Ishikawa (cell line): ENCODE measurements at regions not wholly inside any gene's neighbourhood (a gene's known extent, or its start where the extent isn't known, plus 50 kb on each side); places are given as distances from the start of the nearest gene placed in this dataset.

Source experiments
- CEBPB ChIP-seq: IDR thresholded peaks from 2 replicates; pipeline ENCODE4 v1.6.1; 2012
- CREB1 ChIP-seq: IDR thresholded peaks from 2 replicates; pipeline ENCODE4 v1.6.1; 2012; ENCODE audit warnings: low read depth
- EGR1 ChIP-seq: IDR thresholded peaks from 2 replicates; pipeline ENCODE4 v1.6.1; 2012
- EP300 ChIP-seq: IDR thresholded peaks from 2 replicates; pipeline ENCODE4 v1.6.1; 2012; ENCODE audit warnings: borderline replicate concordance
- FOXM1 ChIP-seq: IDR thresholded peaks from 2 replicates; pipeline ENCODE4 v1.6.1; 2012; ENCODE audit warnings: low read depth, borderline replicate concordance
- NFIC ChIP-seq: IDR thresholded peaks from 2 replicates; pipeline ENCODE4 v1.6.1; 2012
- RAD21 ChIP-seq: IDR thresholded peaks from 2 replicates; pipeline ENCODE4 v1.6.1; 2012; ENCODE audit warnings: low read depth
- TAF1 ChIP-seq: IDR thresholded peaks from 2 replicates; pipeline ENCODE4 v1.6.1; 2012; ENCODE audit warnings: low read depth, mild to moderate bottlenecking
- TCF12 ChIP-seq: IDR thresholded peaks from 2 replicates; pipeline ENCODE4 v1.6.1; 2012; ENCODE audit warnings: low read depth
- TEAD4 ChIP-seq: IDR thresholded peaks from 2 replicates; pipeline ENCODE4 v1.6.1; 2012
- YY1 ChIP-seq: IDR thresholded peaks from 2 replicates; pipeline ENCODE4 v1.6.1; 2012; ENCODE audit warnings: low read depth
- ZBTB7A ChIP-seq: IDR thresholded peaks from 2 replicates; pipeline ENCODE4 v1.6.1; 2012; ENCODE audit warnings: low read depth
- TF ChIP-seq, protein P1 (sequence below): IDR thresholded peaks from 2 replicates; pipeline ENCODE4 v1.6.1; 2012
- TF ChIP-seq, protein P2 (sequence below): IDR thresholded peaks from 2 replicates; pipeline ENCODE4 v1.6.1; 2012
- TF ChIP-seq, protein P3 (sequence below): IDR thresholded peaks from 2 replicates; pipeline ENCODE4 v1.6.1; 2012; ENCODE audit warnings: low read depth, mild to moderate bottlenecking

DNA sequence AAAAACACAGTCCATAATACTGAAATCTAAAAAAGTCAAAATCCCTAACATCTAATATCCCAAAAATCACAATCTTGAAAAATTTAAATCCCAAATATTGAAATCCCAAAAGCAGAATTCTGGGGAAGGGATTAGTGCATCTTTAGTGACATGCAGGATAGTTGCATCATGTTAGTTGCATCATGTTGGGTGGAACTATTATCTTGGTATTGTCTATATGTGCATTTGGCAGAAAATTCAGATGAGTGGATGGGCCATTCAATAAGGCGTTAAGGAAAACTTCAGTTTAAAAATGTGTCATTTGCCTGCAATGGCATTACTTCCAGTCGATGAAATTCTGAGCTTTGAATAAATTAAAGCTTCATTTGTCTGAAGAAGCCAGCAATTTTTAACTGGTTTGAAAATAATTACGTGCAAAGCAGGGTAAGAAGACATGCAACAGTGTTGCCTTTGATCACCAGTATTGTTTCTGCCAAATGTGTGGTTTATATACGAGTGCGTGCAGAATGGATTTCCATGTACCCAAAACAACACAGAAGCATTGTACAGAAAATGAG lies 221.4 kb upstream of the NFE2L3 start:
- TF ChIP-seq TCF12 (no peak), FOXM1 (no peak), NFIC (no peak), CEBPB (no peak), TAF1 (no peak)
- TF ChIP-seq, protein P1, sequence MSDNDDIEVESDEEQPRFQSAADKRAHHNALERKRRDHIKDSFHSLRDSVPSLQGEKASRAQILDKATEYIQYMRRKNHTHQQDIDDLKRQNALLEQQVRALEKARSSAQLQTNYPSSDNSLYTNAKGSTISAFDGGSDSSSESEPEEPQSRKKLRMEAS = no peak

DNA sequence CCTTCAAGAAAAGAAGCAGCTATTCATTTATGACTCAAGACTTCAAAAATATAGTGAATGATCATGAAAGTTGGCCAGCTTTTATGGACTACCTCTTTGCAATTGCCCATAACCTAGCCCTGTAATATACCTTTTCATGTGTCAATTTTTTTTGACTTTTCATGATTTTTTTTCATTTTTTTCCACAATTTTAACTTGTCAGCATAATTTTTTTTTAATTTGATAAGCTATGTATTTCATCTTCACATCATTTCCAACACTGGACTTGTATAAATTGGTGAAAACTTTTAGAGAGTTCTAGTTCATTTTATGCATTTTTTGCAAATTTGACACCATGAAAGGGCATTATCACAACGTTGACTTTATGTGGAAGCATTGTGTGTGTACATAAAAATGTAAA lies 220.8 kb upstream of the NFE2L3 start:
- TF ChIP-seq, protein P2, sequence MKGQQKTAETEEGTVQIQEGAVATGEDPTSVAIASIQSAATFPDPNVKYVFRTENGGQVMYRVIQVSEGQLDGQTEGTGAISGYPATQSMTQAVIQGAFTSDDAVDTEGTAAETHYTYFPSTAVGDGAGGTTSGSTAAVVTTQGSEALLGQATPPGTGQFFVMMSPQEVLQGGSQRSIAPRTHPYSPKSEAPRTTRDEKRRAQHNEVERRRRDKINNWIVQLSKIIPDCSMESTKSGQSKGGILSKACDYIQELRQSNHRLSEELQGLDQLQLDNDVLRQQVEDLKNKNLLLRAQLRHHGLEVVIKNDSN = no peak
- TF ChIP-seq EP300 (no peak), CREB1 (no peak), TCF12 (no peak), FOXM1 (no peak), CEBPB (no peak), TAF1 (no peak), YY1 (no peak)
- TF ChIP-seq, protein P1 = no peak

DNA sequence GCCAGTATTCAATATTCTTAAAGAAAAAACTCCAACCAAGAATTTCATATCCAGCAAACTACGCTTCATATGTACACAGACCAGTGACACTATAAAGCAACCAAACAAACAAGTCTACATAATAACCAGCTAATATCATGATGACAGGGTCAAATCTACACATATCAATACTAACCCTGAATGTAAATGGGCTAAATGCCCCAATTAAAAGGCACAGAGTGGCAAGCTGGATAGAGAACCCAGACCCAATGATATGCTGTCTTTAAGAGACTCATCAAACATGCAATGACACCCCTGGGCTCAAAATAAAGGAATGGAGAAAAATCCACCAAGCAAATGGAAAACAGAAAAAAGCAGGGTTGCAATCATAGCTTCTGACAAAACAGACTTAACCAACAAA lies 218.1 kb upstream of the NFE2L3 start:
- TF ChIP-seq, protein P2 = no peak
- no peak for TF ChIP-seq ZBTB7A

DNA sequence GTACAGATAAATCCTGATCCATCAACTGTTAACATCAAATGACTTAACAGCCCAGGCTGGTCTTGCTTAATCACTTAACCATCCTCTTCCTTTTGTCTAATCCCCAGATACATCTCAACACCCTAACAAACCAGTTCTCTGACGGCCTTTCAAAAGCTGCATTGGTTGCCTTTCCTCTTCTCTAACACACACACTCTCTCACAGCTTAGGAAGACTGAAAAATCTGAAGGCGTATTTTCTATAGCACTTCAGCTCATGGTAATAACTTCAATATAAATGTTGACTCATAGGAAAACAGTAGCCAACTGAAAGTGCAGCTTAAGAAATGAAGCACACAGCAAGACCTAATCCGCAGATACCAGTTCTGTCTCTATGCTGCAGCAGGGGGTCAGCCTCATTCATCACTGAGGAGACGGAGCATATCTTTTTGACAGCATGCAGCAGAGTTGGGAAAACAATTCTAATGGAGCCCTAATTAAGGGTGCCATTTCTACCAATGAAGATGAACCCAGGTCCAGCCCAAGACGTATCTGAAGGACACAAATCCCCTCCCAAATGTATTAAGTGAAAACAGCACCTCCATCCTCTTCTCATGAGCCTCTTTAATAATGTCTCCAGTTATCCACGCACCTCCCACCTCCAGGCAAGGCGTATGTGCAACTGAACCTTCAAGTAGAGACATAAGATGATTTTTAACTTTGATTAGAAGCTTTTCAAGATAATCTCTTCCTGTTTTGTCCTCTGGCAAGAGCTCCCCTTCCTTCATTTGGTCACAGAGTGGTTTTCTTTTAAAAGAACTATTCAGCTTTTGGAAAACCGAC lies 211.7 kb upstream of the NFE2L3 start:
- TF ChIP-seq CEBPB (no peak), TCF12 (no peak), NFIC (no peak), EGR1 (no peak), TAF1 (no peak), TEAD4 (no peak), CREB1 (no peak), FOXM1 (no peak), YY1 (no peak), ZBTB7A (no peak), RAD21 (no peak)
- TF ChIP-seq, protein P1 = no peak
- TF ChIP-seq, protein P2 = no peak

DNA sequence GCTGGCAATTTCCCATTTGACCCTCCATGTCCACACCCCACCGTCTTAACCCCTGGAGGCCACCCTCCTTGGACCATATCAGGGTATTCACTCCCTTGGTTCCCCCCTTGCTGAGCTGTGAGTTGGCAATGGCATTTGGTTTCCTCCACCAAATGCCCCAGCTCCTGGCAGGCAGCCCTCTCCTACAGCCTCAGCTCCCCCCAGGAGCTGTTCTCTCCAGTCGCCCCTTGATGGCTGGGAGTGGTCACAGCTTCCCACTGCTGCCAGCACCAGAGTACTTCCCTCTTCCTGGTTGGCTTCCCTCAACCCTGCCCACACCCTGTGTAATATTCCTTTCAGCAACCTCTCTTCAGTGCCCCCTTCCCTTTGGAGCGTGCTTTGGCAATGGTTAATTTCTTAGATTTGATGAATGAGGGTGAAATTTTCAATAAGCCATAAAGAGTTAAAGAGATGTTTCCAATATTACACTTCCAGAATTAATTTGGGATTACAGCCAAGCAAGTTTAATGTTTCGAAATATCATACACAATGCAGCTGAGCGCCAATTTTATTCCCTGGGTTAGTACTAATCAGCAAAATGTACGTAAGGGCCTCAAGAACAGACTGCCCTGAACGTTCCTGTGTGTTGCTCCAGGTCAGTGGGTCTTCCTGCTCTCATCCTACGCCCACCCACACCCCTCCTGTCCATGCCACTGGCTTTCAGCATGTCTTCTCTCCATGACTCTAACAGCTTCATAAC lies 207.1 kb upstream of the NFE2L3 start:
- TF ChIP-seq, protein P2 = no peak
- no peak for TF ChIP-seq TAF1

DNA sequence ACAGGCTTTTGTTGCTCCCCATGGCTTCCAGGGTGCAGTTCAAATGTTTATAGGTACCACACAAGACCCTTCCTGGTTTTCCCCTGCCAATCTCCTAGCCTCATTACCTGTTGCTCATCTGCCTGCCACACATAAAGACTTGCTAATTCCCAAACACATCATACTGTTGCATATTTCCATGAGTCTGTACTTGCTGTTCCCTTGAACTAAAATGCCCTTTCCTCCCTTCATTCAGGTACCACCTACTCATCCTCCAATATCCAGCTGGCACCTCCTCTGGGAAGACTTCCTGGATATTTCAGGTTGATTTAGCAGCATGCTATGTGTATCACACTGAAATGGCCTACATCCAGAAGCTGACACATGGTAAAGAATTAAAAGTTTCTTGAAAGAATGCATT lies 206.4 kb upstream of the NFE2L3 start:
- TF ChIP-seq CREB1 (no peak), TEAD4 (no peak), EP300 (no peak), CEBPB (no peak), TCF12 (no peak), TAF1 (no peak), NFIC (no peak), RAD21 (no peak), FOXM1 (no peak), ZBTB7A (no peak), YY1 (no peak), EGR1 (no peak)
- TF ChIP-seq, protein P1 = no peak
- TF ChIP-seq, protein P2 = no peak
- TF ChIP-seq, protein P3, sequence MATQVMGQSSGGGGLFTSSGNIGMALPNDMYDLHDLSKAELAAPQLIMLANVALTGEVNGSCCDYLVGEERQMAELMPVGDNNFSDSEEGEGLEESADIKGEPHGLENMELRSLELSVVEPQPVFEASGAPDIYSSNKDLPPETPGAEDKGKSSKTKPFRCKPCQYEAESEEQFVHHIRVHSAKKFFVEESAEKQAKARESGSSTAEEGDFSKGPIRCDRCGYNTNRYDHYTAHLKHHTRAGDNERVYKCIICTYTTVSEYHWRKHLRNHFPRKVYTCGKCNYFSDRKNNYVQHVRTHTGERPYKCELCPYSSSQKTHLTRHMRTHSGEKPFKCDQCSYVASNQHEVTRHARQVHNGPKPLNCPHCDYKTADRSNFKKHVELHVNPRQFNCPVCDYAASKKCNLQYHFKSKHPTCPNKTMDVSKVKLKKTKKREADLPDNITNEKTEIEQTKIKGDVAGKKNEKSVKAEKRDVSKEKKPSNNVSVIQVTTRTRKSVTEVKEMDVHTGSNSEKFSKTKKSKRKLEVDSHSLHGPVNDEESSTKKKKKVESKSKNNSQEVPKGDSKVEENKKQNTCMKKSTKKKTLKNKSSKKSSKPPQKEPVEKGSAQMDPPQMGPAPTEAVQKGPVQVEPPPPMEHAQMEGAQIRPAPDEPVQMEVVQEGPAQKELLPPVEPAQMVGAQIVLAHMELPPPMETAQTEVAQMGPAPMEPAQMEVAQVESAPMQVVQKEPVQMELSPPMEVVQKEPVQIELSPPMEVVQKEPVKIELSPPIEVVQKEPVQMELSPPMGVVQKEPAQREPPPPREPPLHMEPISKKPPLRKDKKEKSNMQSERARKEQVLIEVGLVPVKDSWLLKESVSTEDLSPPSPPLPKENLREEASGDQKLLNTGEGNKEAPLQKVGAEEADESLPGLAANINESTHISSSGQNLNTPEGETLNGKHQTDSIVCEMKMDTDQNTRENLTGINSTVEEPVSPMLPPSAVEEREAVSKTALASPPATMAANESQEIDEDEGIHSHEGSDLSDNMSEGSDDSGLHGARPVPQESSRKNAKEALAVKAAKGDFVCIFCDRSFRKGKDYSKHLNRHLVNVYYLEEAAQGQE = no peak
